ENCODE measurements at regions not wholly inside any gene's neighbourhood (a gene's known extent, or its start where the extent isn't known, plus 50 kb on each side); places are given as distances from the start of the nearest gene placed in this dataset.

DNA sequence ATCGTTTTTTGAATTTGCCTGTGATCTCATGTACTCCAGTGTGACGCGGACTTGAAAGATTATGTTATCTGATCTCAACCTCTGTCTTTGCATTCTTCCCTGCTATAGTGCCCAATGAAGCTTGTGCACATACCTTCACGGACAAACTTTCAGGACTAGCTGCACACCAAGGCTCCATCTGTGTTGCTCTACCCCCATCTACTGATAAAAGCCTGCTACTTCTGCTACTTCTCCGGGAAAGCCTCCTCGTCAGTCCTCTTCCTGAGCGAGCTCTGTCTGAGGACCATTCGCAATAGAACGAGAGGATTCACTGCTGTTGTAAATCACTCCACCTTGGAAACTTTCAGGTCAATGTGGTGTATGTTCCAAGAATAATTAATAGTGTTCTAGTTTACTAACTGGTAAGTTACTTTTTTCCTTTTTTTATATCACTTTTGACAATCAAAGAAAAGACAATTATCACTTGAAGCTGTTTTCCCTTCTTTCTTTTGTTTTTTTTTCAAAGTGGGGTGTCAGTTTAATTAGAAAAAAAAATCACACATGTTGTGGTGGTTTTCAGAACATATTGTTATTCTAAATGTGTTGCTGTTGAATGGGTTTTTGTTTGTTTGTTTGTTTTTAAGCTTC, 217.6 kb downstream of the ARRDC4 start:
- Histone ChIP-seq H3K4me2 (ENCODE audit: insufficient read depth, low read length) (no peak overlapping the region), H3K4me3 (replicated peaks in 1 of 3; ENCODE audit: insufficient read depth in 1 of 3, low read depth in 1 of 3, low read length in 3 of 3) (no peak overlapping the region), H3K27ac (ENCODE audit: insufficient read depth, low read depth, low read length) (no peak overlapping the region), H4K20me1 (replicated peaks; ENCODE audit: control insufficient read depth, extremely low read depth, insufficient read depth, low read length) (no peaks in the 10 kb centered on the region), H3K4me1 (ENCODE audit: control insufficient read depth, extremely low read depth, insufficient read depth, low read length) (no peaks in the 10 kb centered on the region), H3K9me3 (replicated peaks; ENCODE audit: control insufficient read depth, insufficient read depth, low read length) (no peaks in the 10 kb centered on the region), H3K36me3 (ENCODE audit: control insufficient read depth in 2 of 2, extremely low read depth in 1 of 2, insufficient read depth in 2 of 2, low read length in 2 of 2) (no peaks in the 10 kb centered on the region), H3K9me1 (replicated peaks; ENCODE audit: control insufficient read depth, extremely low read depth, insufficient read depth, low read length) (no peaks in the 10 kb centered on the region), H3K79me2 (ENCODE audit: control insufficient read depth, insufficient read depth, low read length) (no peaks in the 10 kb centered on the region), H3K9ac (replicated peaks; ENCODE audit: extremely low read depth, insufficient read depth, low read length) (no peak overlapping the region), H3K27me3 (ENCODE audit: control insufficient read depth in 2 of 2, insufficient read depth in 2 of 2, low read length in 2 of 2) (no peaks in the 10 kb centered on the region), H2AFZ (ENCODE audit: low read depth, low read length) (no peak overlapping the region)
- POLR2A ChIA-PET: no interaction called here
- CTCF ChIA-PET: interaction anchor here (1.5 kb wide), 1 partner anchor 279 kb away, joined by 13 read pairs; no protein-coding TSS in a partner anchor
- DNase-seq (ENCODE audit: low read depth, low spot score): peak; percentile 53
- FAIRE-seq: no peak
- BruUV-seq (replicated peaks): no TSS peak
- no peak for TF ChIP-seq POLR2A (IDR thresholded peaks at IDR 0.05; ENCODE audit: low read depth, low read length)
- TF ChIP-seq, protein P1, sequence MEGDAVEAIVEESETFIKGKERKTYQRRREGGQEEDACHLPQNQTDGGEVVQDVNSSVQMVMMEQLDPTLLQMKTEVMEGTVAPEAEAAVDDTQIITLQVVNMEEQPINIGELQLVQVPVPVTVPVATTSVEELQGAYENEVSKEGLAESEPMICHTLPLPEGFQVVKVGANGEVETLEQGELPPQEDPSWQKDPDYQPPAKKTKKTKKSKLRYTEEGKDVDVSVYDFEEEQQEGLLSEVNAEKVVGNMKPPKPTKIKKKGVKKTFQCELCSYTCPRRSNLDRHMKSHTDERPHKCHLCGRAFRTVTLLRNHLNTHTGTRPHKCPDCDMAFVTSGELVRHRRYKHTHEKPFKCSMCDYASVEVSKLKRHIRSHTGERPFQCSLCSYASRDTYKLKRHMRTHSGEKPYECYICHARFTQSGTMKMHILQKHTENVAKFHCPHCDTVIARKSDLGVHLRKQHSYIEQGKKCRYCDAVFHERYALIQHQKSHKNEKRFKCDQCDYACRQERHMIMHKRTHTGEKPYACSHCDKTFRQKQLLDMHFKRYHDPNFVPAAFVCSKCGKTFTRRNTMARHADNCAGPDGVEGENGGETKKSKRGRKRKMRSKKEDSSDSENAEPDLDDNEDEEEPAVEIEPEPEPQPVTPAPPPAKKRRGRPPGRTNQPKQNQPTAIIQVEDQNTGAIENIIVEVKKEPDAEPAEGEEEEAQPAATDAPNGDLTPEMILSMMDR (IDR thresholded peaks at IDR 0.05; ENCODE audit: extremely low read depth in 1 of 2, insufficient read depth in 1 of 2, low read depth in 1 of 2, low read length in 2 of 2): peak; percentile 32 to 39
- intact Hi-C loops (cut with micrococcal nuclease): loop anchor here (1.0 to 2.0 kb wide), 3 partner anchors 91 to 274 kb away; no protein-coding TSS in a partner anchor
- dilution Hi-C loops (cut with MboI; ENCODE audit: extremely low pct_ligation_motif_present, low sequenced_read_pairs): no loop called here

DNA sequence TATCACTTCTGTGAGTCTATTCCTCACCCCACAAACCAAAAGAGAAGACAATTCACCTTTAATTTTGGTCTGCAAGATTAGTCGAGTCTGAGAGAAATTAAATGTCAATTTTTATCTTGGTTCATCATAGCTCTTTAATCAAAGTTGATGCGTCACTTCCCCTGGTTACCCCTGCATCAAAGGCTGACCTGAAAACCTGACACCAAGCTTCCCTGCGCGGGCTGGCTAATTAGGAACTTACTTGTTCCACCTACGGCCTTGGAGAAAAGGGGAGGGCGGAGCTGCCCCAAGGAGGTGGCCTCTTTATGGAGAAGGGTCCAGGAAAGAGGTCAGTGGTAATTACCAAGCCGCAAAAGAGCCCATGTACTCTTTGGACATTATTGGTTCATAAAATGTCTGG, 218.4 kb downstream of the ARRDC4 start:
- Histone ChIP-seq H3K9me1 (replicated peaks; ENCODE audit: control insufficient read depth, extremely low read depth, insufficient read depth, low read length) (no peaks in the 10 kb centered on the region), H3K79me2 (ENCODE audit: control insufficient read depth, insufficient read depth, low read length) (no peaks in the 10 kb centered on the region), H3K9ac (replicated peaks; ENCODE audit: extremely low read depth, insufficient read depth, low read length) (no peak overlapping the region), H3K4me3 (replicated peaks in 1 of 3; ENCODE audit: insufficient read depth in 1 of 3, low read depth in 1 of 3, low read length in 3 of 3) (no peak overlapping the region), H3K36me3 (ENCODE audit: control insufficient read depth in 2 of 2, extremely low read depth in 1 of 2, insufficient read depth in 2 of 2, low read length in 2 of 2) (no peaks in the 10 kb centered on the region), H3K9me3 (replicated peaks; ENCODE audit: control insufficient read depth, insufficient read depth, low read length) (no peaks in the 10 kb centered on the region), H3K27me3 (ENCODE audit: control insufficient read depth in 2 of 2, insufficient read depth in 2 of 2, low read length in 2 of 2) (no peaks in the 10 kb centered on the region), H3K4me1 (ENCODE audit: control insufficient read depth, extremely low read depth, insufficient read depth, low read length) (no peaks in the 10 kb centered on the region), H3K27ac (ENCODE audit: insufficient read depth, low read depth, low read length) (no peak overlapping the region), H3K4me2 (ENCODE audit: insufficient read depth, low read length) (no peak overlapping the region), H4K20me1 (replicated peaks; ENCODE audit: control insufficient read depth, extremely low read depth, insufficient read depth, low read length) (no peaks in the 10 kb centered on the region), H2AFZ (ENCODE audit: low read depth, low read length) (no peak overlapping the region)
- no peak for DNase-seq (ENCODE audit: low read depth, low spot score)
- intact Hi-C loops (cut with micrococcal nuclease): loop anchor here (1.0 to 2.0 kb wide), 3 partner anchors 92 to 275 kb away; no protein-coding TSS in a partner anchor
- CTCF ChIA-PET: no interaction called here
- TF ChIP-seq, protein P2, sequence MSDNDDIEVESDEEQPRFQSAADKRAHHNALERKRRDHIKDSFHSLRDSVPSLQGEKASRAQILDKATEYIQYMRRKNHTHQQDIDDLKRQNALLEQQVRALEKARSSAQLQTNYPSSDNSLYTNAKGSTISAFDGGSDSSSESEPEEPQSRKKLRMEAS (IDR thresholded peaks at IDR 0.05; ENCODE audit: insufficient read depth, insufficient read length): no peak
- TF ChIP-seq EZH2 (IDR thresholded peaks at IDR 0.05; ENCODE audit: borderline replicate concordance, low read depth, low read length, severe bottlenecking) (no peak), GATA2 (IDR thresholded peaks at IDR 0.05; ENCODE audit: insufficient read depth, insufficient read length, low read depth, low read length) (no peak), JUN (IDR thresholded peaks at IDR 0.05; ENCODE audit: borderline replicate concordance, insufficient read depth, insufficient read length, low read depth) (no peak), POLR2AphosphoS5 (IDR thresholded peaks at IDR 0.05; ENCODE audit: insufficient read depth, low read depth, low read length) (no peak), POLR2A (IDR thresholded peaks at IDR 0.05; ENCODE audit: low read depth, low read length) (no peak), FOS (IDR thresholded peaks at IDR 0.05; ENCODE audit: borderline replicate concordance, insufficient read depth, low read length) (no peak), MYC (IDR thresholded peaks at IDR 0.05; ENCODE audit: low read depth, low read length) (no peak)
- TF ChIP-seq, protein P1 (IDR thresholded peaks at IDR 0.05; ENCODE audit: extremely low read depth in 1 of 2, insufficient read depth in 1 of 2, low read depth in 1 of 2, low read length in 2 of 2): no peak
- dilution Hi-C loops (cut with MboI; ENCODE audit: extremely low pct_ligation_motif_present, low sequenced_read_pairs): no loop called here
- no TSS peak for BruUV-seq (replicated peaks)
- POLR2A ChIA-PET: no interaction called here
- FAIRE-seq: no peak
